Fibroblast of villous mesenchyme (primary cell): ENCODE measurements at regions not wholly inside any gene's neighbourhood (a gene's known extent, or its start where the extent isn't known, plus 50 kb on each side); places are given as distances from the start of the nearest gene placed in this dataset.
"Not testable (repeated sequence)": the region's sequence is repeated elsewhere in the genome, so short reads cannot be mapped to it uniquely, and the experiment has no call there.

Experiments
- DNase-seq: peaks from one replicate; pipeline ENCODE4 v3.0.0-alpha.2; 2010; ENCODE audit warnings: low read depth
- H3K4me3 ChIP-seq: 2 replicates; pipeline ENCODE4 v1.5.1; 2011; ENCODE audit warnings: low read depth, mild to moderate bottlenecking, low read length
- TF ChIP-seq, protein P1 (sequence below): IDR thresholded peaks from 2 replicates; pipeline ENCODE4 v1.5.1; 2012; ENCODE audit warnings: low read depth, mild to moderate bottlenecking, low read length; ENCODE audit not compliant: insufficient read depth

- TF ChIP-seq, protein P1, sequence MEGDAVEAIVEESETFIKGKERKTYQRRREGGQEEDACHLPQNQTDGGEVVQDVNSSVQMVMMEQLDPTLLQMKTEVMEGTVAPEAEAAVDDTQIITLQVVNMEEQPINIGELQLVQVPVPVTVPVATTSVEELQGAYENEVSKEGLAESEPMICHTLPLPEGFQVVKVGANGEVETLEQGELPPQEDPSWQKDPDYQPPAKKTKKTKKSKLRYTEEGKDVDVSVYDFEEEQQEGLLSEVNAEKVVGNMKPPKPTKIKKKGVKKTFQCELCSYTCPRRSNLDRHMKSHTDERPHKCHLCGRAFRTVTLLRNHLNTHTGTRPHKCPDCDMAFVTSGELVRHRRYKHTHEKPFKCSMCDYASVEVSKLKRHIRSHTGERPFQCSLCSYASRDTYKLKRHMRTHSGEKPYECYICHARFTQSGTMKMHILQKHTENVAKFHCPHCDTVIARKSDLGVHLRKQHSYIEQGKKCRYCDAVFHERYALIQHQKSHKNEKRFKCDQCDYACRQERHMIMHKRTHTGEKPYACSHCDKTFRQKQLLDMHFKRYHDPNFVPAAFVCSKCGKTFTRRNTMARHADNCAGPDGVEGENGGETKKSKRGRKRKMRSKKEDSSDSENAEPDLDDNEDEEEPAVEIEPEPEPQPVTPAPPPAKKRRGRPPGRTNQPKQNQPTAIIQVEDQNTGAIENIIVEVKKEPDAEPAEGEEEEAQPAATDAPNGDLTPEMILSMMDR: no peak
- DNase-seq: no peak
- H3K4me3 ChIP-seq: no peak overlapping the region
Measured at GRCh38 chr3:6062261-6063187, 798.4 kb upstream of the GRM7 start.

- TF ChIP-seq, protein P1: no peak
- H3K4me3 ChIP-seq: no peak overlapping the region
- no peak for DNase-seq
Measured at GRCh38 chr3:6066397-6066796, 794.5 kb upstream of the GRM7 start.

GRCh38 chr3:6066868-6067578 is 793.9 kb upstream of the GRM7 start:
- not testable (repeated sequence) for DNase-seq

DNA sequence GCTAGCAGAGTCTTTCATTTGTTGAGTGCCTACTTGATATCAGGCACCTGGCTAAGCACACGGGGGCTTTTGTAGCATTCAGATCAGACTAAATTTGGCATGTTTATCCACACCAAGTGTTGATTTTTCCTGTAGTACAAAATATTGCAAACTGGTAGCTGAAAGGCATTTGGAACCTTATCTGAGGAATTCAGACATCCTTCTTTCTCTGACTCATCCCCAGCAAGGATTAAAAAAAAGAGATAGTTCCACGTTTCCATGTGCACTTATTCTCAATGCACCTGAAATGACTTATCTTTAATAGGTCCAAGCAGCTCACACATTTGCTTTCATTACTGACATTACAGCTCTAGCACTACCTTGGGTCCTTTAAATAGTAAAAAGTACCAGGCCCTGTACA is 786.0 kb upstream of the GRM7 start:
- DNase-seq: no peak
- TF ChIP-seq, protein P1: no peak
- H3K4me3 ChIP-seq: no peak overlapping the region

More at GRCh38 chr3:6066868-6067578, 793.9 kb upstream of the GRM7 start:
- not testable (repeated sequence) for H3K4me3 ChIP-seq

- DNase-seq: no peak
- no peak overlapping the region for H3K4me3 ChIP-seq
- TF ChIP-seq, protein P1: no peak
Measured at GRCh38 chr3:6078436-6078835, 782.5 kb upstream of the GRM7 start.

DNA sequence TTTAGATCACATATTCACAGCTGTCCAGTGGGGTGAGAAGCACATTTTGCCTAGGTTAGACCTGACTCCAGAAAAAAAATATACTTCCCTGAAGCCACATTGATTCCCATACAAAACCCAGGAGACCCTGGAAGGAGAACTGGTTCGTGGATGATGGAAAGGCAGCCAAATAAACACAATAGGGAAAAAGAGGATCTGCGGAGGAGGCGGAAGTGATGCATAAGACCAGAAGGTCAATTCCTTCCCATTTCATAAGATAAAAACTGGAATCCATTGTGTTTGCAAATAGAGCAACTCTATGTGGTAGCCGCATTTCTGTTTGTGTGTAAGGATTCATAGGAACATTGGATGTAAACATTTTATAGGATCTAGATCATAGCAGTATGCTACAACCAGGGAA is 781.9 kb upstream of the GRM7 start:
- no peak overlapping the region for H3K4me3 ChIP-seq
- DNase-seq: no peak
- TF ChIP-seq, protein P1: no peak

- DNase-seq: no peak
- TF ChIP-seq, protein P1: no peak
- H3K4me3 ChIP-seq: no peak overlapping the region
Measured at GRCh38 chr3:6079561-6080179, 781.2 kb upstream of the GRM7 start.
